ENCODE measurements at regions not wholly inside any gene's neighbourhood (a gene's known extent, or its start where the extent isn't known, plus 50 kb on each side); places are given as distances from the start of the nearest gene placed in this dataset.
A peak's percentile ranks its signal among the peaks of the same experiment; 100 is the strongest.

DNA sequence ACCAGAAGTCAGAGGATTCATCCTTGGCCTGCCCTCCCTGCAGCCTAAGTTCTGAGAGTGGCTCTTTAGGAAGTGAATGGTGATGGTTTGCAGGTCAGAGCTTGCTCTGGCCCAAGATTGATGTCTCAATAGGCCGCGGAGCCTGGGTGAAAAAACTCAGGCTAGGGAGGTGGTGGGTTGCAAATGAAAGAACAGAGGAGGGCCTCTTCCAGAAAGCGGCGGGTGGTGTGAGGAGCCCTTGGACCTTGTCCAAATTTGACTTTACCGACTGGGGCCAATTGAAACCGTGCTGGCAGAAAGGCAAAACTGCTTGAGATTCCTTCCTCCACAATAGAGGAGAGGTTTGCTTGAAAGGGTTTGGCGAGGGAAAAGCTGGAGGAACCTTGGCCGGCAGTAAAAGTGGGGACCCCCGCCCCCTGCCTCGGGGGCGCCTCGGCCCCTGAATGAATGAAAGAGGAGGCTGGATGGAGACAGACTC is 331.3 kb downstream of the SEC14L1 start (continued):
- TF ChIP-seq EGR2 (tag by site-specific recombination; IDR thresholded peaks at IDR 0.05; ENCODE audit: low read depth) (peak; percentile 54; the same call in 1 of the 2 replicates), ZNF350 (tag by site-specific recombination; IDR thresholded peaks at IDR 0.05) (no peak), ZBTB7A (tag by site-specific recombination; IDR thresholded peaks at IDR 0.05; ENCODE audit: low read depth) (no peak), WT1 (tag by site-specific recombination; IDR thresholded peaks at IDR 0.05) (no peak), ZNF514 (tag by site-specific recombination; IDR thresholded peaks at IDR 0.05) (no peak), ZNF664 (tag by site-specific recombination; IDR thresholded peaks at IDR 0.05) (no peak), HOXD13 (CRISPR knock-in tag; IDR thresholded peaks at IDR 0.05; ENCODE audit: borderline replicate concordance) (no peak), ZNF777 (tag by site-specific recombination; IDR thresholded peaks at IDR 0.05; ENCODE audit: borderline replicate concordance) (no peak), ZNF416 (tag by site-specific recombination; IDR thresholded peaks at IDR 0.05) (no peak)
- TF ChIP-seq, protein P1, sequence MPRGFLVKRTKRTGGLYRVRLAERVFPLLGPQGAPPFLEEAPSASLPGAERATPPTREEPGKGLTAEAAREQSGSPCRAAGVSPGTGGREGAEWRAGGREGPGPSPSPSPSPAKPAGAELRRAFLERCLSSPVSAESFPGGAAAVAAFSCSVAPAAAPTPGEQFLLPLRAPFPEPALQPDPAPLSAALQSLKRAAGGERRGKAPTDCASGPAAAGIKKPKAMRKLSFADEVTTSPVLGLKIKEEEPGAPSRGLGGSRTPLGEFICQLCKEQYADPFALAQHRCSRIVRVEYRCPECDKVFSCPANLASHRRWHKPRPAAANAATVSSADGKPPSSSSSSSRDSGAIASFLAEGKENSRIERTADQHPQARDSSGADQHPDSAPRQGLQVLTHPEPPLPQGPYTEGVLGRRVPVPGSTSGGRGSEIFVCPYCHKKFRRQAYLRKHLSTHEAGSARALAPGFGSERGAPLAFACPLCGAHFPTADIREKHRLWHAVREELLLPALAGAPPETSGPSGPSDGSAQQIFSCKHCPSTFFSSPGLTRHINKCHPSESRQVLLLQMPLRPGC (tag by site-specific recombination; IDR thresholded peaks at IDR 0.05), result no peak
- TF ChIP-seq, protein P2, sequence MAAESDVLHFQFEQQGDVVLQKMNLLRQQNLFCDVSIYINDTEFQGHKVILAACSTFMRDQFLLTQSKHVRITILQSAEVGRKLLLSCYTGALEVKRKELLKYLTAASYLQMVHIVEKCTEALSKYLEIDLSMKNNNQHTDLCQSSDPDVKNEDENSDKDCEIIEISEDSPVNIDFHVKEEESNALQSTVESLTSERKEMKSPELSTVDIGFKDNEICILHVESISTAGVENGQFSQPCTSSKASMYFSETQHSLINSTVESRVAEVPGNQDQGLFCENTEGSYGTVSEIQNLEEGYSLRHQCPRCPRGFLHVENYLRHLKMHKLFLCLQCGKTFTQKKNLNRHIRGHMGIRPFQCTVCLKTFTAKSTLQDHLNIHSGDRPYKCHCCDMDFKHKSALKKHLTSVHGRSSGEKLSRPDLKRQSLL (tag by site-specific recombination; IDR thresholded peaks at IDR 0.05), result no peak

DNA sequence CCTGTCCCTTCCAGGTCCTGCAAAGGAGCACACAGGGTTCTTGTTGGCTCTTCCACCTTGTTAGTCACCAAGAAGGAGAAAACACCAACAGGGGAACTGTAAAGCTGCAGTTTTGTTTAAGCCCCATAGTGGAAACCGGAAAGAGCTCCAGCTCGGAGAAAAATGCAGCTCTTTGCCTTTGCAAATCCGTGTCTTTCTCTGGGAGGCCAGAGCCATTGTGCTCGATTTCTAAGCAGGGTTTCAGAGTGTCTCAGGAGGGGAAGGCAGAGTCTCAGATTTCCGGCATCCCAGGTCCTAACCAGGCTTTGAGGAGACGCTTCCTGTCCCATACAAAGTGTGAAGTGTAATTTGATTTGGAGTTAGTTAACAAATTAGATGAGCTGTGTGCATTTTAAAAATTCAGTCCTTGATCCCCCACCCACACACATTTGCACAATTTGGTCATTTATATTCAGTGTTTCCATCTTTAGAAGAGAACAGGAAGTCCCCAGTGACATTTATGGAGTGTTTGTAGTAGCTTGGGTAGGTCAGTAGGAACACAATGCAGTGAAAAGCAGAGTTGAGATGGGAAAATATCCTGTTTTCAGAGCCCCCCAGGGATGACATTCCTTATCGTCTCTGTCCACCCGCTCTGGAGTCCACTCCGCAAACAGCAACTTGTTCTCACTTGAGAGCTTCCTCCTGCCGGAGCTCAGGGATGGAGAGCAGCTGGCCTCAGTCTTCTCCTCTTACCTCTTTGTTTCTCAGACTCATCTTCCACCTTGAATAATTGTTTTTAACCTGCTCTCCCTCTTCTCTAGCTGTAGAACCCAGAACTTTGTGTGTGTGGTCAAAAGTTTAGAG is 331.9 kb downstream of the SEC14L1 start:
- Histone ChIP-seq H3K27ac (ENCODE audit: extremely low read depth, low read depth, low read length) (peak overlapping the region; percentile 80), H3K36me3 (ENCODE audit: control insufficient read depth in 2 of 2, insufficient read depth in 1 of 2, low read length in 2 of 2) (peaks cover 9 to 15% of the 10 kb centered on the region in 2 experiments; a peak in 2 of 3 replicates), H3K4me1 (ENCODE audit: control insufficient read depth, insufficient read depth, low read length) (peaks cover 28% of the 10 kb centered on the region), H3K4me3 (ENCODE audit: low read depth, low read length) (no peak overlapping the region), H3K9me3 (ENCODE audit: control insufficient read depth, insufficient read depth, low read depth, low read length) (no peaks in the 10 kb centered on the region)
- POLR2A ChIA-PET, result interaction anchor here (0.8 to 1.7 kb wide), 5 partner anchors 10 to 98 kb away, joined by 3 to 4 read pairs (median 3); no protein-coding TSS in a partner anchor
- CTCF ChIA-PET, result interaction anchor here (0.7 to 3.2 kb wide), 9 partner anchors 20 to 174 kb away, joined by 3 to 17 read pairs (median 3); no protein-coding TSS in a partner anchor
- no peak for TF ChIP-seq ZNF16 (tag by site-specific recombination; IDR thresholded peaks at IDR 0.05; ENCODE audit: low read depth)
- TF ChIP-seq ZNF529 (tag by site-specific recombination; IDR thresholded peaks at IDR 0.05; ENCODE audit: insufficient replicate concordance), result no peak
- no peak for TF ChIP-seq ZNF239 (tag by site-specific recombination; IDR thresholded peaks at IDR 0.05)
- no peak for TF ChIP-seq ZNF155 (tag by site-specific recombination; IDR thresholded peaks at IDR 0.05)
- no peak for TF ChIP-seq MYNN (tag by site-specific recombination; IDR thresholded peaks at IDR 0.05; ENCODE audit: borderline replicate concordance)
- TF ChIP-seq, protein P1 (tag by site-specific recombination; IDR thresholded peaks at IDR 0.05), result no peak
- TF ChIP-seq ZNF558 (tag by site-specific recombination; IDR thresholded peaks at IDR 0.05), result no peak
- TF ChIP-seq ZNF423 (tag by site-specific recombination; IDR thresholded peaks at IDR 0.05), result no peak
- TF ChIP-seq YY2 (tag by site-specific recombination; IDR thresholded peaks at IDR 0.05), result no peak
- no peak for TF ChIP-seq WT1 (tag by site-specific recombination; IDR thresholded peaks at IDR 0.05)
- no peak for TF ChIP-seq HOXC10 (CRISPR knock-in tag; IDR thresholded peaks at IDR 0.05)
- peak; percentile 23; the same call in 1 of the 2 replicates for TF ChIP-seq ZFHX2 (tag by site-specific recombination; conservative IDR thresholded peaks at IDR 0.05)
- TF ChIP-seq FEZF1 (tag by site-specific recombination; IDR thresholded peaks at IDR 0.05), result no peak
- TF ChIP-seq ZNF629 (tag by site-specific recombination; IDR thresholded peaks at IDR 0.05), result no peak
- no peak for TF ChIP-seq SALL2 (tag by site-specific recombination; IDR thresholded peaks at IDR 0.05; ENCODE audit: borderline replicate concordance)
- no peak for TF ChIP-seq IKZF3 (tag by site-specific recombination; IDR thresholded peaks at IDR 0.05)
- no peak for TF ChIP-seq OVOL3 (tag by site-specific recombination; IDR thresholded peaks at IDR 0.05)
- no peak for TF ChIP-seq ZNF48 (tag by site-specific recombination; IDR thresholded peaks at IDR 0.05)
- no peak for TF ChIP-seq ZNF354C (tag by site-specific recombination; IDR thresholded peaks at IDR 0.05; ENCODE audit: borderline replicate concordance, low read depth)
- TF ChIP-seq ZSCAN23 (tag by site-specific recombination; IDR thresholded peaks at IDR 0.05), result no peak
- no peak for TF ChIP-seq REPIN1 (tag by site-specific recombination; IDR thresholded peaks at IDR 0.05; ENCODE audit: low read depth)
- peak; percentile 83 for TF ChIP-seq ZBTB17 (tag by site-specific recombination; IDR thresholded peaks at IDR 0.05)
- TF ChIP-seq ZNF600 (tag by site-specific recombination; IDR thresholded peaks at IDR 0.05), result 0 out of 2 replicates have a peak, but pooled peaks have one; percentile 6
